GM12872 (cell line): ENCODE measurements at regions not wholly inside any gene's neighbourhood (a gene's known extent, or its start where the extent isn't known, plus 50 kb on each side); places are given as distances from the start of the nearest gene placed in this dataset.

Source experiments
- CTCF ChIP-seq: IDR thresholded peaks from 3 replicates; pipeline ENCODE4 v1.5.1; 2011; ENCODE audit warnings: low read depth, mild to moderate bottlenecking, low read length, moderate library complexity; ENCODE audit not compliant: insufficient read depth

- no peak for TF ChIP-seq CTCF
Observed at GRCh38 chr7:17139081-17139480, 159.4 kb upstream of the AHR start.

GRCh38 chr7:17140406-17140805 lies 158.0 kb upstream of the AHR start:
- no peak for TF ChIP-seq CTCF

GRCh38 chr7:17142831-17143541 lies 155.5 kb upstream of the AHR start:
- no peak for TF ChIP-seq CTCF

GRCh38 chr7:17144322-17144721 lies 154.1 kb upstream of the AHR start:
- no peak for TF ChIP-seq CTCF

GRCh38 chr7:17146621-17147020 lies 151.8 kb upstream of the AHR start:
- no peak for TF ChIP-seq CTCF

- TF ChIP-seq CTCF = no peak
Observed at GRCh38 chr7:17147409-17147808, 151.0 kb upstream of the AHR start.

GRCh38 chr7:17150018-17150417 lies 148.4 kb upstream of the AHR start:
- no peak for TF ChIP-seq CTCF
